Stomach (tissue), 8 donors: ENCODE measurements at regions not wholly inside any gene's neighbourhood (a gene's known extent, or its start where the extent isn't known, plus 50 kb on each side); places are given as distances from the start of the nearest gene placed in this dataset.
A peak's percentile ranks its signal among the peaks of the same experiment; 100 is the strongest.

Source experiments
- DNase-seq, 2 donors: peaks; one replicate each; pipeline versions ENCODE4 v3.0.0 to v3.0.0-alpha.2; 2013 to 2019
- H3K27ac ChIP-seq, 5 donors: fragments of 200-600 bp in 4 of 5; sonication (generic) in 4 of 5; one replicate each; pipeline ENCODE4 v1.5.1; 2013 to 2019; ENCODE audit warnings: mild to moderate bottlenecking in 1 of 5, moderate library complexity in 1 of 5
- H3K27me3 ChIP-seq, 3 donors: fragments of 200-600 bp; sonication (generic); one replicate each; pipeline ENCODE4 v1.5.1; 2017 to 2019; ENCODE audit warnings: mixed run types in 1 of 3
- H3K36me3 ChIP-seq, 4 donors: fragments of 200-600 bp; sonication (generic); 1 replicate in 3 of 4; 2 replicates in 1 of 4; pipeline ENCODE4 v1.5.1; 2016 to 2019
- H3K4me1 ChIP-seq, 4 donors: fragments of 200-600 bp; sonication (generic); one replicate each; pipeline ENCODE4 v1.5.1; 2016 to 2019
- H3K4me3 ChIP-seq, 4 donors: fragments of 200-600 bp; sonication (generic) in 3 of 4; one replicate each; pipeline ENCODE4 v1.5.1; 2016 to 2019; ENCODE audit warnings: mild to moderate bottlenecking in 1 of 4
- H3K9me3 ChIP-seq, 4 donors: fragments of 200-600 bp; sonication (generic); one replicate each; pipeline ENCODE4 v1.5.1; 2016 to 2019
- CTCF ChIP-seq, 7 experiments: fragments of 450-650 bp in 4 of 7; fragments of 200-600 bp in 3 of 7; sonication (generic) in 3 of 7; IDR thresholded peaks; one replicate each; pipeline ENCODE4 v1.5.1; 2016 to 2019; ENCODE audit warnings: antibody characterized with exemption in 7 of 7, control low read depth in 2 of 7, mild to moderate bottlenecking in 1 of 7
- EP300 ChIP-seq: sonication (generic); formaldehyde crosslinking; IDR thresholded peaks from one replicate; pipeline ENCODE4 v1.6.1; 2017; ENCODE audit warnings: antibody characterized with exemption
- POLR2A ChIP-seq, 4 donors: fragments of 450-650 bp; IDR thresholded peaks; one replicate each; pipeline ENCODE4 v1.6.1; 2016; ENCODE audit warnings: antibody characterized with exemption in 4 of 4, control low read depth in 2 of 4, mild to moderate bottlenecking in 1 of 4, moderate library complexity in 1 of 4
- POLR2AphosphoS5 ChIP-seq, 3 donors: sonication (generic); formaldehyde crosslinking; IDR thresholded peaks; one replicate each; pipeline ENCODE4 v1.6.1; 2016; ENCODE audit warnings: antibody characterized with exemption in 3 of 3
- WGBS, 5 donors: extraction: QIAGEN DNeasy Blood & Tissue Kit in 3 of 5; methylation state at CpG; one replicate each; pipeline versions ENCODE4 v1.1.5 to v1.1.7; 2013 to 2018; 5-methylcytosine and 5-hydroxymethylcytosine counted together
- intact Hi-C: fragments of 100-400 bp; cut with DNase I; formaldehyde crosslinking; loops from one replicate; pipeline ENCODE4 v1.15.1; 2023; ENCODE audit warnings: low total_unique reads
- donor health status: healthy with polysubstance abuse.
- donor health status: Bipolar disorder and iron deficiency.
- donor health status: healthy.

- H3K27ac ChIP-seq = peak overlapping the region in 1 of 5 donors; percentile 64
- no peak for TF ChIP-seq POLR2A (IDR thresholded peaks at IDR 0.05)
- no peak for TF ChIP-seq EP300
- no peak for TF ChIP-seq POLR2AphosphoS5 (IDR thresholded peaks at IDR 0.05)
- no peak for TF ChIP-seq CTCF (IDR thresholded peaks at IDR 0.05)
- 86 to 100% (median 90%) methylated on average over 1 to 5 of the region's 5 CpGs for WGBS, 5 donors
- no peaks in the 10 kb centered on the region for H3K36me3 ChIP-seq
- intact Hi-C loops = no loop called here
- H3K27me3 ChIP-seq = no peaks in the 10 kb centered on the region
- no peak overlapping the region for H3K4me3 ChIP-seq
- peaks cover 0 to 13% (median 7%) of the 10 kb centered on the region in 4 donors for H3K4me1 ChIP-seq
- H3K9me3 ChIP-seq = no peaks in the 10 kb centered on the region
- no peak for DNase-seq
These were observed 104.0 kb upstream of the SLC6A6 start for GRCh38 chr3:14298442-14298841.

GRCh38 chr3:14298991-14299555 lies 103.3 kb upstream of the SLC6A6 start:
- Histone ChIP-seq H3K36me3 (no peaks in the 10 kb centered on the region), H3K4me3 (no peak overlapping the region), H3K9me3 (no peaks in the 10 kb centered on the region), H3K4me1 (peaks cover 0 to 14% (median 7%) of the 10 kb centered on the region in 4 donors), H3K27me3 (no peaks in the 10 kb centered on the region), H3K27ac (peak overlapping the region in 1 of 5 donors; percentile 64)
- TF ChIP-seq POLR2A (IDR thresholded peaks at IDR 0.05) (no peak), EP300 (no peak), CTCF (IDR thresholded peaks at IDR 0.05) (no peak), POLR2AphosphoS5 (IDR thresholded peaks at IDR 0.05) (no peak)
- no peak for DNase-seq
- intact Hi-C loops = no loop called here
- WGBS, 5 donors = 86 to 93% (median 92%) methylated on average over 7 to 8 of the region's 8 CpGs

GRCh38 chr3:14299767-14300166 lies 102.6 kb upstream of the SLC6A6 start:
- no peak for DNase-seq
- H3K9me3 ChIP-seq = no peaks in the 10 kb centered on the region
- no peaks in the 10 kb centered on the region for H3K27me3 ChIP-seq
- no peak overlapping the region for H3K27ac ChIP-seq
- no peak overlapping the region for H3K4me3 ChIP-seq
- TF ChIP-seq EP300 (no peak), POLR2A (IDR thresholded peaks at IDR 0.05) (no peak), CTCF (IDR thresholded peaks at IDR 0.05) (no peak), POLR2AphosphoS5 (IDR thresholded peaks at IDR 0.05) (no peak)
- intact Hi-C loops = no loop called here
- no peaks in the 10 kb centered on the region for H3K36me3 ChIP-seq
- peaks cover 0 to 20% (median 7%) of the 10 kb centered on the region in 4 donors for H3K4me1 ChIP-seq
- WGBS, 5 donors = 71 to 87% (median 84%) methylated on average over 5 of the region's 5 CpGs

- no peak for DNase-seq
- peaks cover 0 to 19% (median 7%) of the 10 kb centered on the region in 4 donors for H3K4me1 ChIP-seq
- H3K9me3 ChIP-seq = no peaks in the 10 kb centered on the region
- H3K4me3 ChIP-seq = no peak overlapping the region
- H3K27ac ChIP-seq = no peak overlapping the region
- no peaks in the 10 kb centered on the region for H3K27me3 ChIP-seq
- 78 to 89% (median 88%) methylated on average over 11 of the region's 11 CpGs for WGBS, 5 donors
- TF ChIP-seq POLR2A (IDR thresholded peaks at IDR 0.05) = no peak
- TF ChIP-seq CTCF (IDR thresholded peaks at IDR 0.05) = no peak
- TF ChIP-seq POLR2AphosphoS5 (IDR thresholded peaks at IDR 0.05) = no peak
- TF ChIP-seq EP300 = no peak
- H3K36me3 ChIP-seq = no peaks in the 10 kb centered on the region
- intact Hi-C loops = no loop called here
These were observed 101.5 kb upstream of the SLC6A6 start for GRCh38 chr3:14300721-14301399.
